HEK293T (cell line): ENCODE measurements at regions not wholly inside any gene's neighbourhood (a gene's known extent, or its start where the extent isn't known, plus 50 kb on each side); places are given as distances from the start of the nearest gene placed in this dataset.

Experiments
- ARNT ChIP-seq: fragments of 450-650 bp; IDR thresholded peaks from 2 replicates; pipeline ENCODE4 v1.6.1; 2017; ENCODE audit warnings: mild to moderate bottlenecking
- BHLHE40 ChIP-seq: fragments of 450-650 bp; IDR thresholded peaks from 2 replicates; pipeline ENCODE4 v1.6.1; 2016; ENCODE audit warnings: mild to moderate bottlenecking, moderate library complexity, borderline replicate concordance
- ELF4 ChIP-seq: fragments of 450-650 bp; IDR thresholded peaks from 2 replicates; pipeline ENCODE4 v1.6.1; 2017; ENCODE audit warnings: antibody characterized with exemption
- FOXA1 ChIP-seq: fragments of 450-650 bp; IDR thresholded peaks from 2 replicates; pipeline ENCODE4 v1.6.1; 2016; ENCODE audit warnings: mild to moderate bottlenecking
- FOXK2 ChIP-seq: fragments of 450-650 bp; IDR thresholded peaks from 2 replicates; pipeline ENCODE4 v1.6.1; 2016; ENCODE audit warnings: mild to moderate bottlenecking
- FOXM1 ChIP-seq: fragments of 450-650 bp; IDR thresholded peaks from 2 replicates; pipeline ENCODE4 v1.6.1; 2017; ENCODE audit warnings: mild to moderate bottlenecking, borderline replicate concordance
- L3MBTL2 ChIP-seq: fragments of 450-650 bp; conservative IDR thresholded peaks from 2 replicates; pipeline ENCODE4 v1.6.1; 2016; ENCODE audit warnings: mild to moderate bottlenecking
- LEF1 ChIP-seq: fragments of 450-650 bp; IDR thresholded peaks from 2 replicates; pipeline ENCODE4 v1.6.1; 2017; ENCODE audit warnings: mild to moderate bottlenecking, borderline replicate concordance
- NFRKB ChIP-seq: fragments of 450-650 bp; IDR thresholded peaks from 2 replicates; pipeline ENCODE4 v1.6.1; 2016; ENCODE audit warnings: mild to moderate bottlenecking, moderate library complexity
- SP1 ChIP-seq: fragments of 450-650 bp; IDR thresholded peaks from 2 replicates; pipeline ENCODE4 v1.6.1; 2017
- TARDBP ChIP-seq: fragments of 450-650 bp; IDR thresholded peaks from 2 replicates; pipeline ENCODE4 v1.6.1; 2016
- ZNF384 ChIP-seq: fragments of 450-650 bp; IDR thresholded peaks from 2 replicates; pipeline ENCODE4 v1.6.1; 2016

DNA sequence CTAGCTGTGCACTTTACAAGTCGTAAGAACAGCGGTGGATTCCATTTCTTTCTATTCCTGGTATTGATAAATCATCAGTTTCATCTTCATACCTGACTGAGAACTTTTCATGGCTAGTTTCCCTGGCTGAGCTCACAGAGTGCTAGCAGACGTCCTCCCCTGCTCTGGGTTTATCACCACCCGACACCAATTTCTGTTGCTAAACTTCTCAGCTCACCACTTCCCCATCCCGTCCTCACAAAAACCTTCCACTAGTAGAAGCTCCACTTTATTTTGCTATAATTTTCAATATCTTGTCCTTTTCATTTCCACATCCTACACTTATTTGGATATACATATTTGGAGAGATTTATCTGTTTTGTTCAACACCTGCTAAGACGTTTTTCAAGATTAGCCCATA, 869.4 kb upstream of the FRG1 start:
- TF ChIP-seq ARNT: no peak
- TF ChIP-seq ZNF384: no peak
- no peak for TF ChIP-seq SP1
- no peak for TF ChIP-seq BHLHE40
- no peak for TF ChIP-seq FOXA1
- no peak for TF ChIP-seq FOXM1
- no peak for TF ChIP-seq TARDBP
- no peak for TF ChIP-seq NFRKB
- no peak for TF ChIP-seq LEF1
- no peak for TF ChIP-seq L3MBTL2
- no peak for TF ChIP-seq FOXK2
- TF ChIP-seq ELF4: no peak
